Upper lobe of left lung (tissue), 6 donors: ENCODE measurements at regions not wholly inside any gene's neighbourhood (a gene's known extent, or its start where the extent isn't known, plus 50 kb on each side); places are given as distances from the start of the nearest gene placed in this dataset.

Experiments
- ATAC-seq, 2 donors: fragments of 200-7000 bp; cut with Tn5 transposase; one replicate each; pipeline ENCODE4 v1.9.1; 2022; ENCODE audit warnings: mild to moderate bottlenecking in 2 of 2, moderate library complexity in 2 of 2; ENCODE audit not compliant: low FRiP score in 2 of 2
- DNase-seq, 2 donors: peaks; one replicate each; pipeline ENCODE4 v3.0.0-alpha.2; 2019 to 2020
- H3K27ac ChIP-seq, 4 donors: fragments of 200-600 bp; sonication (generic); one replicate each; pipeline ENCODE4 v1.5.1; 2016 to 2019
- H3K27me3 ChIP-seq, 4 donors: fragments of 200-600 bp; sonication (generic); one replicate each; pipeline ENCODE4 v1.5.1; 2017 to 2019
- H3K36me3 ChIP-seq, 4 donors: fragments of 200-600 bp; sonication (generic); one replicate each; pipeline ENCODE4 v1.5.1; 2016 to 2019
- H3K4me1 ChIP-seq, 4 donors: fragments of 200-600 bp; sonication (generic); one replicate each; pipeline ENCODE4 v1.5.1; 2018 to 2019
- H3K4me3 ChIP-seq, 4 donors: fragments of 200-600 bp; sonication (generic); one replicate each; pipeline ENCODE4 v1.5.1; 2017 to 2019; ENCODE audit warnings: mild to moderate bottlenecking in 2 of 4, moderate library complexity in 1 of 4
- H3K9me3 ChIP-seq, 4 donors: fragments of 200-600 bp; sonication (generic); one replicate each; pipeline ENCODE4 v1.5.1; 2018 to 2019
- EP300 ChIP-seq, 4 donors: sonication (generic); formaldehyde crosslinking; IDR thresholded peaks; one replicate each; pipeline ENCODE4 v1.5.1; 2017; ENCODE audit warnings: antibody characterized with exemption in 4 of 4, control low read depth in 2 of 4
- POLR2A ChIP-seq, 4 donors: fragments of 450-650 bp; IDR thresholded peaks; one replicate each; pipeline ENCODE4 v1.5.1; 2016 to 2017; ENCODE audit warnings: antibody characterized with exemption in 4 of 4, mild to moderate bottlenecking in 2 of 4
- POLR2AphosphoS5 ChIP-seq, 2 donors: sonication (generic); formaldehyde crosslinking; IDR thresholded peaks; one replicate each; pipeline ENCODE4 v1.5.1; 2017; ENCODE audit warnings: antibody characterized with exemption in 2 of 2
- whole genome bisulfite sequencing, 2 donors: methylation state at CpG; one replicate each; pipeline ENCODE4 v1.1.5; 2017 to 2018; 5-methylcytosine and 5-hydroxymethylcytosine counted together
- TF ChIP-seq, protein P1 (sequence below), 6 experiments: fragments of 450-650 bp in 4 of 6; fragments of 200-600 bp in 2 of 6; sonication (generic) in 2 of 6; IDR thresholded peaks; one replicate each; pipeline ENCODE4 v1.5.1; 2016 to 2019; ENCODE audit warnings: antibody characterized with exemption in 6 of 6
- donor health status: DM: no; HTN: no; CAD: no; lungs with moderate emphysema.
- donor health status: DM: no; HTN: yes; CAD: no; lungs with severe emphysema.

DNA sequence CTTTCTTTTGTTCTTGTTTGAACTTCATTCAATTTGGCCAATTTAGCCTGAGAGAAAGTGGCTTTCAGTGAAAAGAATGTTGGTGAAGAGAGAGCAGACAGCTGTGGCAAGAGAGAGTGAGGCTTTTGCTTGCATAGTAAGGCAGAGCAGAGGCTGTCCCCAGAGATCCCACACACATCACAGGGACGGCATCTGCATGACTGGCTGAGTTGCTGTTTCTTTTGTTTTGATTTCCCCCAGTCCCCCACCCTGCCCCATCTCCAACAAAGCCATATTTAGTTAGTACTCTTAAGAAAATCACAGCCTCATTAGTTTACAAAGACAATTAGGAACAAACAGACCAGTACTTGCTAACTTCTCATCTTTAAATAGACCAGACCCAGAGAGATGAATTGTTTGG, 363.9 kb upstream of the SEMA6A start:
- 50 to 67% methylated on average over 1 of the region's 1 CpG for WGBS, 2 donors
- Histone ChIP-seq H3K36me3 (no peaks in the 10 kb centered on the region), H3K4me3 (no peak overlapping the region), H3K9me3 (no peaks in the 10 kb centered on the region), H3K27me3 (no peaks in the 10 kb centered on the region), H3K4me1 (no peaks in the 10 kb centered on the region), H3K27ac (no peak overlapping the region)
- no peak for ATAC-seq
- DNase-seq, result no peak
- TF ChIP-seq POLR2AphosphoS5 (IDR thresholded peaks at IDR 0.05) (no peak), EP300 (IDR thresholded peaks at IDR 0.05) (no peak), POLR2A (IDR thresholded peaks at IDR 0.05) (no peak)
- TF ChIP-seq, protein P1, sequence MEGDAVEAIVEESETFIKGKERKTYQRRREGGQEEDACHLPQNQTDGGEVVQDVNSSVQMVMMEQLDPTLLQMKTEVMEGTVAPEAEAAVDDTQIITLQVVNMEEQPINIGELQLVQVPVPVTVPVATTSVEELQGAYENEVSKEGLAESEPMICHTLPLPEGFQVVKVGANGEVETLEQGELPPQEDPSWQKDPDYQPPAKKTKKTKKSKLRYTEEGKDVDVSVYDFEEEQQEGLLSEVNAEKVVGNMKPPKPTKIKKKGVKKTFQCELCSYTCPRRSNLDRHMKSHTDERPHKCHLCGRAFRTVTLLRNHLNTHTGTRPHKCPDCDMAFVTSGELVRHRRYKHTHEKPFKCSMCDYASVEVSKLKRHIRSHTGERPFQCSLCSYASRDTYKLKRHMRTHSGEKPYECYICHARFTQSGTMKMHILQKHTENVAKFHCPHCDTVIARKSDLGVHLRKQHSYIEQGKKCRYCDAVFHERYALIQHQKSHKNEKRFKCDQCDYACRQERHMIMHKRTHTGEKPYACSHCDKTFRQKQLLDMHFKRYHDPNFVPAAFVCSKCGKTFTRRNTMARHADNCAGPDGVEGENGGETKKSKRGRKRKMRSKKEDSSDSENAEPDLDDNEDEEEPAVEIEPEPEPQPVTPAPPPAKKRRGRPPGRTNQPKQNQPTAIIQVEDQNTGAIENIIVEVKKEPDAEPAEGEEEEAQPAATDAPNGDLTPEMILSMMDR (IDR thresholded peaks at IDR 0.05), result no peak

DNA sequence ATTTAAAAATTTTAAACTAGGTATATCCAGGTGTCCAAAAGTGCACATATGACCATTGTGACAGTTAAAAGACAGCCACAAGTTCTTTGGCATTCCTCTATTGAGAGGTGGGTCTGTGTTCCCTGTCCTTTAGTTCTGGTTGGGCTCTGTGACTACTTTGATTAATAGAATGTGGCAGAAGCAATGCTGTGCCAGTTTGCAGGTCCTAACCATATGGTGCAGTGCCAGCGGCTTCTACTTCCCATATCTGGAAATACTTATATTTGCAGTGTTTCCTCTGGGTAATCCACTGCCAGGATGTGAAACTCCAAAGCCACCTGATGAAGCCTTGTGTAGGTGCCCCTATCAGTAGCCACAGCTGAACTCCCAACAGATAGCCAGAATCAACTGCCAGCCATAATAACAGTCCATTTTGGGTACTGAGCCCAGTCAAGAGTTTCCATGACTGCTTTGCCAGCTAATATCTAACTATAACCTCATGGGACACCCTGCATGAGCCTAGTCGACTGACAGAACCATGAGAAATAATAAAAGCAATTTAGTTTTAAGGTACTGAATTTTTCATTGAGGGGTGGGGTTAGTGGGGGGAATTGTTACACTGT, 361.0 kb upstream of the SEMA6A start:
- ATAC-seq (no peak), DNase-seq (no peak)
- 83 to 98% methylated on average over 2 of the region's 2 CpGs for WGBS, 2 donors
- H3K4me1 ChIP-seq, result no peaks in the 10 kb centered on the region
- TF ChIP-seq EP300 (IDR thresholded peaks at IDR 0.05) (no peak), POLR2AphosphoS5 (IDR thresholded peaks at IDR 0.05) (no peak), POLR2A (IDR thresholded peaks at IDR 0.05) (no peak)
- TF ChIP-seq, protein P1 (IDR thresholded peaks at IDR 0.05), result no peak
- H3K36me3 ChIP-seq, result no peaks in the 10 kb centered on the region
- H3K27me3 ChIP-seq, result no peaks in the 10 kb centered on the region
- no peak overlapping the region for H3K4me3 ChIP-seq
- no peak overlapping the region for H3K27ac ChIP-seq
- no peaks in the 10 kb centered on the region for H3K9me3 ChIP-seq

DNA sequence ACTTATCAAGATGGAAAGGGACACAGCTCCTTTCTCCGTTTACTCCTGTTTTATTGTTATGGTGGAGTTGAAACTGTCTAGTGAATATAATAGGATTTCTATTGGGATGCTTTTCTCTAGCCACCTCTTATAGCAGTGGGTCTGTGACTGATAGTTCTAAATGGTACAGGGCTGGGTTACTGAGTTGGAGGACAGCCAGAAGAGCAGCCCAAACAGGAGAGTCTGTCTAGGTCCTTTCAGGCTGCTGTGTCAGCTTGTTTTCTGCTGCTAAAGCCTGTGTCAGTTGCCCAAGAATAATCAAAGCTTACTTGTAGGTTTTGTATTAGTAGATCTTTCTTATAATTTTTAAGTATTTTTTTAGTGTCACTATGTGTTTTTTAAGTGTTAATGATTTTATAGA, 356.0 kb upstream of the SEMA6A start:
- DNase-seq, result no peak
- no peaks in the 10 kb centered on the region for H3K4me1 ChIP-seq
- no peaks in the 10 kb centered on the region for H3K9me3 ChIP-seq
- no peak overlapping the region for H3K4me3 ChIP-seq
- no peak for TF ChIP-seq POLR2A (IDR thresholded peaks at IDR 0.05)
- TF ChIP-seq, protein P1 (IDR thresholded peaks at IDR 0.05), result no peak
- no peak for TF ChIP-seq POLR2AphosphoS5 (IDR thresholded peaks at IDR 0.05)
- TF ChIP-seq EP300 (IDR thresholded peaks at IDR 0.05), result no peak
- ATAC-seq, result no peak
- no peak overlapping the region for H3K27ac ChIP-seq
- H3K36me3 ChIP-seq, result no peaks in the 10 kb centered on the region
- 95 to 96% methylated on average over 1 of the region's 1 CpG for WGBS, 2 donors
- H3K27me3 ChIP-seq, result no peaks in the 10 kb centered on the region

DNA sequence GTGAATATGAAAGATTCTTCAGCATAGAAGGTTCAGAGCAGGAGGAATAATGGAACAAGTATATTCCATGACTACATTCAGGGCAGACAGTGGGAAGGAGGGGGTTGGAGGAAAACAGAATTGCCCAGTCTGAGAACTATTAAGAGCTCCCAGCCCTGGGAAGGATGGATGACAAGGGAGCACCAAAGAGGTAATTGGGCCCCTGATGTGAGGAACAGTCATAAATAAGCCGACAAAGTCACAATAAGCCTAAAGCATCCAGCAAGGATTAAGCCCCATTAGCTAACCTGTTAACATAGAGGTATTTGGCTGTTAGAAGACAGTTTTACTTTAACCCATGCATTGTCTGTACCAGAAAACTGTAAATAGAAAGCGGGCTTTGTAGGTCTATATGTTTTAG, 348.7 kb upstream of the SEMA6A start:
- Histone ChIP-seq H3K4me1 (no peaks in the 10 kb centered on the region), H3K36me3 (no peaks in the 10 kb centered on the region), H3K27ac (no peak overlapping the region), H3K4me3 (no peak overlapping the region), H3K27me3 (no peaks in the 10 kb centered on the region), H3K9me3 (no peaks in the 10 kb centered on the region)
- ATAC-seq (no peak), DNase-seq (no peak)
- 81 to 84% methylated on average over 2 of the region's 2 CpGs for WGBS, 2 donors
- TF ChIP-seq POLR2A (IDR thresholded peaks at IDR 0.05), result no peak
- TF ChIP-seq, protein P1 (IDR thresholded peaks at IDR 0.05), result no peak
- no peak for TF ChIP-seq EP300 (IDR thresholded peaks at IDR 0.05)
- no peak for TF ChIP-seq POLR2AphosphoS5 (IDR thresholded peaks at IDR 0.05)

DNA sequence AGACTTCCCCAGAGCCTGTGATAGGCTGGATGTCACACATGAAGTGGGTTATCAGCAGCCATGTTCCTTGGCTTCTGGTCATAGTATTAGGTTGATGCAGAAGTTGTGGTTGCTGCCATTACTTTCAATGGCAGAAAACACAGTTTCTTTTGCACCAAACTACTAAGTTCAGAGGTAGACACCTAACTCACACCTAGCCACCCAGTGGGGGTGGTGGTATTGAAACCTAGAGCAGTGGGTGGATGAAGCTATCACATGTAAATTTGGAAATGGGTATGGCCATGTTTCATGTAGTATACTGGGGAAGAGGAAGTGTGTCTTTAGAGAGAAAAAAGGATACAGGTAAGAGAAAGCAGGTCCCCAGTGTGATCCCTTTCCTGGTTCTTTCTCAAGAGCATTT, 347.9 kb upstream of the SEMA6A start:
- H3K4me1 ChIP-seq, result no peaks in the 10 kb centered on the region
- DNase-seq (no peak), ATAC-seq (no peak)
- TF ChIP-seq, protein P1 (IDR thresholded peaks at IDR 0.05), result no peak
- TF ChIP-seq POLR2AphosphoS5 (IDR thresholded peaks at IDR 0.05) (no peak), POLR2A (IDR thresholded peaks at IDR 0.05) (no peak), EP300 (IDR thresholded peaks at IDR 0.05) (no peak)
- no peaks in the 10 kb centered on the region for H3K27me3 ChIP-seq
- H3K36me3 ChIP-seq, result no peaks in the 10 kb centered on the region
- no peak overlapping the region for H3K4me3 ChIP-seq
- no peaks in the 10 kb centered on the region for H3K9me3 ChIP-seq
- no peak overlapping the region for H3K27ac ChIP-seq
